Panc1 (cell line): ENCODE measurements at regions not wholly inside any gene's neighbourhood (a gene's known extent, or its start where the extent isn't known, plus 50 kb on each side); places are given as distances from the start of the nearest gene placed in this dataset.

ENCODE experiments used
- CTCF ChIP-seq: fragments of 450-650 bp; IDR thresholded peaks from 2 replicates; pipeline ENCODE4 v1.5.1; 2017; ENCODE audit warnings: mild to moderate bottlenecking
- POLR2AphosphoS5 ChIP-seq: IDR thresholded peaks from 2 replicates; pipeline ENCODE4 v1.6.1; 2012; ENCODE audit warnings: mild to moderate bottlenecking, low read depth, low read length, moderate library complexity
- REST ChIP-seq, 2 experiments: IDR thresholded peaks; 2 replicates each; pipeline ENCODE4 v1.6.1; 2011 to 2012; ENCODE audit warnings: low read depth in 2 of 2, control low read depth in 1 of 2, low read length in 1 of 2, mild to moderate bottlenecking in 1 of 2, moderate library complexity in 1 of 2; ENCODE audit not compliant: insufficient read depth in 1 of 2
- SIN3A ChIP-seq: IDR thresholded peaks from 2 replicates; pipeline ENCODE4 v1.6.1; 2012; ENCODE audit warnings: low read depth, mild to moderate bottlenecking, low read length, moderate library complexity, borderline replicate concordance; ENCODE audit not compliant: insufficient read depth
- TCF7L2 ChIP-seq: IDR thresholded peaks from 2 replicates; pipeline ENCODE4 v1.6.1; 2011; ENCODE audit warnings: mild to moderate bottlenecking, low read depth, low read length, inconsistent platforms

DNA sequence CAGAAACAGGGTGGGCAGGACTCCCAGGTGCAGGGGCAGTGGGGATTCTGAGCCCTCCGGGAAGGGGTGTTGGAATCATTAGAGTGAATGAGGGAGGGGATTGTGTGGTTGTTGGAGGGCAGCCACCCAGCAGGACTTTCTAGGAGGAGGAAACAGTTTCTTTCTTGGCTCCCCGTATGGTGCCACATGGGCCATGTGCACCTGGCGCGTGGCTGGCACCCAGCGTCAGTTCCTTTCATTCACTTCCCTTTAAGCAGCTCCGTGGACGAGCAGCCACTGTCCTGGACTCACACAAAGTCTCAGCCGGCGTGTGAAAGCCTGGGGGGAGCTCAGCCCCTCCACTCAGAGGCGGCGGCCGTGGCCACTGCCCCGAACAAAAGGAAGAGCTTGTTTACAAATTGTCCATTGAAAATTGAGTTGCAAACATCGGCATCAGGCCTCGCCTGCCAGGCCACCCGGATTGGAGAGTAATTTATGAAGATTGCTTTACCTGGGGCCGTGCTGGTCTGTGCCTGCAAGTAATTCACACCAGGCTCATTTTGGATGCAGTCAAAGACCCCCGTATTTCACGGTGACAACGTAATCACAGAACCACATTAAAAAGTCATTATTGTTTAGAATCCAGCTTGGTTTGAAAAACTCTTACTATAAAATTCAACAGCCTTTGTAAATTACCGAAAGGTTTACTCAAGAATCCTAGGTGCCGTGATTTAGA lies 101.7 kb upstream of the C14orf180 start:
- TF ChIP-seq CTCF (no peak), TCF7L2 (no peak), SIN3A (no peak), POLR2AphosphoS5 (no peak), REST (IDR thresholded peaks at IDR 0.05; ENCODE audit: insufficient read depth in 1 of 2, low read depth in 2 of 2, low read length in 1 of 2) (no peak)
